Ectodermal cell (in vitro differentiated cells): ENCODE measurements at regions not wholly inside any gene's neighbourhood (a gene's known extent, or its start where the extent isn't known, plus 50 kb on each side); places are given as distances from the start of the nearest gene placed in this dataset.

ENCODE experiments used
- H3K27ac ChIP-seq: 2 replicates; pipeline ENCODE4 v1.7.0; 2013; ENCODE audit warnings: mild to moderate bottlenecking, low read depth, low read length; ENCODE audit not compliant: insufficient read depth, poor library complexity, severe bottlenecking
- H3K27me3 ChIP-seq: 2 replicates; pipeline ENCODE4 v1.7.0; 2013; ENCODE audit warnings: mild to moderate bottlenecking, low read length; ENCODE audit not compliant: insufficient read depth, control insufficient read depth, poor library complexity, severe bottlenecking
- H3K36me3 ChIP-seq: one replicate; pipeline ENCODE4 v1.7.0; 2013; ENCODE audit warnings: low read length; ENCODE audit not compliant: control insufficient read depth, insufficient read depth
- H3K4me1 ChIP-seq: one replicate; pipeline ENCODE4 v1.7.0; 2013; ENCODE audit warnings: low read length; ENCODE audit not compliant: control insufficient read depth, insufficient read depth
- H3K4me3 ChIP-seq: 2 replicates; pipeline ENCODE4 v1.7.0; 2013; ENCODE audit warnings: low read depth, low read length, control low read depth; ENCODE audit not compliant: insufficient read depth
- H3K9me3 ChIP-seq: 2 replicates; pipeline ENCODE4 v1.7.0; 2013; ENCODE audit warnings: mild to moderate bottlenecking, low read length, moderate library complexity; ENCODE audit not compliant: control insufficient read depth
- WGBS, 2 experiments: methylation state at CpG; one replicate each; pipeline ENCODE4 v1.1.7; 2013; ENCODE audit warnings: missing lambda C conversion rate in 2 of 2; 5-methylcytosine and 5-hydroxymethylcytosine counted together

DNA sequence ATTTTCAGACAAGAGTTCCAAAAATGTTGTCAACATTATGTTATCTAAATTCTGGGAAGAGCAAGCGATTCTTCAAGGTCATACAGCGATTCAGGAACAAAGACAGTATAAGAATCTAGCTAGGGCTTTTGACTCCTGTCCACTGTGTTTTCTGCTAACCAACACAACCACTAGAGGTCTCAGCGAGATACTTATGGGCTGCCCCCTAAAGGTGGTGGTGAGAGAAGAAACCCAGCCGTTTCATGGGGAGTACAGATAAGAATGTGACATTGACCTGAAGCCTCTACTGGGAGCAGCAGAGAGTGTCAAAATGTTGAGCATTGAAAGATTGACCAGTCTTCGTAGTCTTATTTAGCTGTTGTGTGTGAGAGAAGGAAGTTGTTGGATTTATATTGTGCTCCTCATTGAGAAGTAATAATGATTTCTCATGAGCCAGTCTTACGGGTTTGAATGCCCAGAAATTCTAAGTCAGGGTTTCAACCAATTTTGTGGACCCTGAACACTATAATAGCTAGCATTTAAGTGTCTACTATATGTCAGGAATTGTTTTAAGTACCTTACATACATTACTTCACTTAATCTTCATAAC, 168.3 kb downstream of the SPRY1 start:
- Histone ChIP-seq H3K36me3 (no peaks in the 10 kb centered on the region), H3K27ac (no peak overlapping the region), H3K9me3 (no peaks in the 10 kb centered on the region), H3K4me3 (no peak overlapping the region), H3K27me3 (no peaks in the 10 kb centered on the region), H3K4me1 (no peaks in the 10 kb centered on the region)
- WGBS, 2 experiments = 44 to 45% methylated on average over 6 of the region's 6 CpGs

DNA sequence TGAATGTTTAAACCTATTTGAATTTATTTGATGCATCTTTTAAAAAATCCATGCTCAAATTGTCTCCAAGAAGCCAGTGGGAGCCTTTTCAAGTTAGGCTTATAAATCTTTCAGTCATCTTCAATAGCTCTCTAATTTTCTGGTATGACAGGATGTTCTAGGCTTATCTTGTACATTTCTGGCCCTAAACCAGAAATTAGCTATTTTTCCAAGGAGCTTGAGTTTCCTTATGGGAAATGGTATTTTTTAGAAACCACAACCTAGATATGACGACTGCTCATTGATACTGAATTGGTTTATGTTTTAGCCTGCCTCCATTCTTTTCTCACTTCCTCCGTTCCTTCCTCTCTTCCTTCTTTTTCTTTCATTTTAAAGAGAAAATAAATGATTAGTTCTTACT, 172.3 kb downstream of the SPRY1 start:
- Histone ChIP-seq H3K27ac (no peak overlapping the region), H3K4me3 (no peak overlapping the region), H3K27me3 (no peaks in the 10 kb centered on the region), H3K9me3 (no peaks in the 10 kb centered on the region), H3K4me1 (no peaks in the 10 kb centered on the region), H3K36me3 (no peaks in the 10 kb centered on the region)
- 80 to 86% methylated on average over 1 of the region's 2 CpGs for WGBS, 2 experiments

DNA sequence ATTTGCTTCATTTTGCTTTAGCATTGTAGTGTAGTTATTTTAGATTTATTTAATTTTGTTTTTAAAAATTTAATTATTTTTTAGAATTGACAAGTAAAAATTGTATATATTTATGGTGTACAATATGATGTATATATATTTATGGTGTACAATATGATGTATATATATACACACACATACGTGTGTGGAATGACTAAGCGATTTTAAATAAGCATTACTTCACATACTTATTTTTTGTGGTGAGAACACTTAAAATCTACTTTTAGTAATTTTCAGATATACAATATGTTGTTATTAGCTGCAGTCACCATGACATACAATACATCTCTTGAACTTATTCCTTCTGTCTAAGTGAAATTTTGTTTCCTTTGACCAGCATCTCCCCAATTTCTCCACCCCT, 172.9 kb downstream of the SPRY1 start:
- H3K4me1 ChIP-seq = no peaks in the 10 kb centered on the region
- no peaks in the 10 kb centered on the region for H3K9me3 ChIP-seq
- H3K27me3 ChIP-seq = no peaks in the 10 kb centered on the region
- no peak overlapping the region for H3K4me3 ChIP-seq
- H3K36me3 ChIP-seq = no peaks in the 10 kb centered on the region
- WGBS, 2 experiments = 92% methylated on average over 2 of the region's 2 CpGs; no CpG with 5 or more reads in 1 of the 2 experiments
- no peak overlapping the region for H3K27ac ChIP-seq

DNA sequence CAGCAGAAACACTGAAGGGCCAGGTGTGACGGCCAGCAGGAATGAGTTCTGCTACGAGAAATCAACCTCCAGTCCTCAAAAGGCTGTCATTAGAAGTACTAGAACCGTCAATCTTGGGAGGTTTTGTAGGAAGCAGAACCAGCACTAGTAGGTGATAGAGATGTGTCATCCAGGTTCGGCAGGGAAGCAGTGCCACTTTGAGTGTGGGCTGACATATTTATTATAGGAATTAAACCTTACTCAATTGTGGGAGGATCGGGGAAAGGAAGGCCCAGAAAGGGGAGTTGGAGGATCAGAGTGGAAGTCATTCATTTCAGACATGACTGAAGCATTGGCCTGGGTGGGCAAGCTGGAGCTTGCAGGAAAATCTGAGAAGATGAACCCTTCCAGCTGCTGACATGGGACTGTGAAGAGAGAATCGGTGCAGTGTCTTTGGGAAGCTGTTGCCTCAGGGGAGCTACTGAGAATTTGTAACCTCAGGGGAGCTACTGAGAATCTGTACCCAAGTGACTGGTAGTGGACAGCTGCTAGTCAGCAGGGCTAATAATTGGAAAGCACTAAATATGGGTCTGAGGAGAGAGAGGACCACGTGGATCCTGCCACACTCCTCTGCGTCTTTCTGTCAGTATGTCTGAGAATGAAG, 177.4 kb downstream of the SPRY1 start:
- no peak overlapping the region for H3K27ac ChIP-seq

DNA sequence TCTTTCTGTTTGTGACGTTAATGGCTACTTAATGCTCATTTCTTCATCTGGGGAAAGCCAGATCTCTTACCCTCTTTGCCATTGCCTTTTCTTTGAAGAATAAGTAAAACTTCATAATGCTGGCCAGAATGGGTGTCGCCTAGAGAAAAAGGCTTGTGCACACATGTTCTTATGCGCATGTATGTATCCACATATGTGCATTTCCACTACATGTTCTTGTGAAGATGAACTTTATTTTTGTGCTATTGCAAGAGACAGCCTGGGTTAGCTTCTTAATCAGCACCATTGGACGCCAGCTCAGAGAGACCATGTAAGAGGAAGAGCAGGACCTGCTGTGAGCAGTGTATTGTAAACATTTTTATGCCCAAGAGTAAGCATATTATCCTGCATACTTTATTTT, 178.7 kb downstream of the SPRY1 start:
- WGBS, 2 experiments = 91 to 99% methylated on average over 4 of the region's 4 CpGs
- no peak overlapping the region for H3K4me3 ChIP-seq

More for the DNA sequence above, 177.4 kb downstream of the SPRY1 start:
- Histone ChIP-seq H3K27me3 (no peaks in the 10 kb centered on the region), H3K36me3 (no peaks in the 10 kb centered on the region), H3K9me3 (no peaks in the 10 kb centered on the region), H3K4me3 (no peak overlapping the region), H3K4me1 (no peaks in the 10 kb centered on the region)
- WGBS, 2 experiments = 90 to 95% methylated on average over 8 of the region's 8 CpGs

DNA sequence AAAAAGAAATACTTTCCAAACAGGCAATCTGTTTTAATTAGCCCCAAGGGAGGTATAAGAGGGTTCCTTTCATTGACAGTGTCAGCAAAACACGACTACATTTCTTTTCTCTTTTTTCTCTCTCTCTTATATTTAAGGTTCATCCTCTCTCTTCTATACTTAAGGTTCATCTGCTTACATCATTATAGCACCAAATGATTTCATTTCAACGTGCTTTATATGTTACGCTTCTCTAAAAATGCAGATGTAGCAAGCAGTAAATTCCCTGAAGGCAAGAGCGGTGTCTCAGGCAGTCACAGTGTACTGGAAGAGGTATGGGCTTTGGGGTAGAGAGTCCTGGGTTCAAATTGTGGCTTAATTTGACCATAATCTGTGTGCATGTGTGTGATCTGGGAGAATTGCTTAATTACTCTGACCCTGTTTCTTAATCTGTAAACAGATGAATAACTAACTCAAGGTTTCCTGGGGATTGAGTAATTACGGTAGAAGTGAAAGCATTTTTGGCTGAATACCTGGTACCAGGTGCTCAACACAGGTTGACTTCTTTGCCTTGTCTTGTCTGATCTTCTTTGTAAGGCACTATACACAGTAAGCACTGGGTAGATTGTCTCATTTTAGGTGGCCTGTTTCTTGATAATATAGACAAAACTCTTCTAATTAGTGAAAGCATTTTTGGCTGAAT, 180.8 kb downstream of the SPRY1 start:
- no peaks in the 10 kb centered on the region for H3K4me1 ChIP-seq
- H3K9me3 ChIP-seq = peaks cover 3% of the 10 kb centered on the region
- 88 to 96% methylated on average over 5 of the region's 5 CpGs for WGBS, 2 experiments
- no peak overlapping the region for H3K27ac ChIP-seq
- H3K27me3 ChIP-seq = no peaks in the 10 kb centered on the region
- no peak overlapping the region for H3K4me3 ChIP-seq
- no peaks in the 10 kb centered on the region for H3K36me3 ChIP-seq

More for the DNA sequence above, 178.7 kb downstream of the SPRY1 start:
- Histone ChIP-seq H3K4me1 (no peaks in the 10 kb centered on the region), H3K27ac (no peak overlapping the region), H3K9me3 (no peaks in the 10 kb centered on the region), H3K27me3 (no peaks in the 10 kb centered on the region), H3K36me3 (no peaks in the 10 kb centered on the region)

DNA sequence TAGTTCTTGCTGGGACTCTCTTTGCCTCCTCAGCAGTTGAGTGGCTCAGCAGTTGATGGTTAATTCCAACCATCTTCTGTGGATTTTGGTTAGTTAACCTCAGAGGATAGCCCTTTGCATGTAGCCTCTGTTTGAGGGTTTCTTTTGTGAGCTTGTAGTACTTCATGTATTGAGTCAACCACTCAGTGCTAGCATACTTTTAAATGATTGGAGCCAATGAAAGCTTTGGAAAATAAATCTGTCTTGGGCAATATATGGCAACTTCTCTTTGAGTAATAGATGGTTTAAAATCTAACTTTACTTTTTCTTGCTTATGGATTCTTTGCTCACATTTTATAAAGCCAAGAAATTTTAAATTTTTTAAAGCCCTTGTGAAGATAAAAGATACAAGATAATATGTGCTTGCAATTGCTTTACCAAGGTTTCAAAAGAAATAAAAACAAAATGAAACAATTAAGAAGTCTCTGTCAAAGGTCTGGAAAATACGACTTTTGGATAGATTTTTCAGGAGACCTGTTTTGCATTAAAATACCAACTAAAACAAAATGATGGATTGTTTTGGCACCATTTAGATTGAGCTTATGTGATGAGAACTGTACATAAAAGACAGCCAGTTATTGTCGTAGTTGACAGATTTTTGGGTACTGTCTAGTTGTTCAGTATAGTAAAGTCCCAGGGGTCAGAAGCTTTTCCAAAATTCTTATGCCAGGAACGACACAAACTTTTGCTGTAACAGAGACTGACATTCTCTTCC, 181.9 kb downstream of the SPRY1 start:
- H3K27me3 ChIP-seq = no peaks in the 10 kb centered on the region
- no peak overlapping the region for H3K4me3 ChIP-seq
- H3K9me3 ChIP-seq = peaks cover 3% of the 10 kb centered on the region
- H3K36me3 ChIP-seq = no peaks in the 10 kb centered on the region
- H3K27ac ChIP-seq = no peak overlapping the region
- no peaks in the 10 kb centered on the region for H3K4me1 ChIP-seq
- 97% methylated on average over 2 to 3 of the region's 3 CpGs for WGBS, 2 experiments

DNA sequence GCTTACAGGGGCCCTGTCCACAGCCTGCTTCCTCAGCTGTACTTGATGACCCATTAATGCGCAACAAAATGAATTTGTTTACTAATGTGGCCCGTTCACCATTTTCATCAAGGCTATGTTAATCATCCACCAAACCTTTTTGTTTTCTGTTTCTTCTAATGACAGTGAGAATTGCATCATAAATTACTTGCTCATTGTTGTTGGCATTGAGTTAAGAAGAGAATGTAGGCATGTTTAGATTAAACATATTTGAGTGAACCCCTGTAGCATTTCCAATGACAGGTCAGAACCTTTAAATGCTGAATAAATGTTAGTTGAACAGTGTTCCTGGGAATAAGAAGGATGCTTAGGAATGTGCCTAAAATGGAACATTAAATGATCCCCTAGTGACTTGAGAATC, 183.4 kb downstream of the SPRY1 start:
- Histone ChIP-seq H3K4me1 (no peaks in the 10 kb centered on the region), H3K9me3 (peaks cover 3% of the 10 kb centered on the region), H3K27ac (no peak overlapping the region), H3K4me3 (no peak overlapping the region), H3K36me3 (no peaks in the 10 kb centered on the region), H3K27me3 (no peaks in the 10 kb centered on the region)
- WGBS, 2 experiments = 89 to 92% methylated on average over 2 of the region's 2 CpGs

DNA sequence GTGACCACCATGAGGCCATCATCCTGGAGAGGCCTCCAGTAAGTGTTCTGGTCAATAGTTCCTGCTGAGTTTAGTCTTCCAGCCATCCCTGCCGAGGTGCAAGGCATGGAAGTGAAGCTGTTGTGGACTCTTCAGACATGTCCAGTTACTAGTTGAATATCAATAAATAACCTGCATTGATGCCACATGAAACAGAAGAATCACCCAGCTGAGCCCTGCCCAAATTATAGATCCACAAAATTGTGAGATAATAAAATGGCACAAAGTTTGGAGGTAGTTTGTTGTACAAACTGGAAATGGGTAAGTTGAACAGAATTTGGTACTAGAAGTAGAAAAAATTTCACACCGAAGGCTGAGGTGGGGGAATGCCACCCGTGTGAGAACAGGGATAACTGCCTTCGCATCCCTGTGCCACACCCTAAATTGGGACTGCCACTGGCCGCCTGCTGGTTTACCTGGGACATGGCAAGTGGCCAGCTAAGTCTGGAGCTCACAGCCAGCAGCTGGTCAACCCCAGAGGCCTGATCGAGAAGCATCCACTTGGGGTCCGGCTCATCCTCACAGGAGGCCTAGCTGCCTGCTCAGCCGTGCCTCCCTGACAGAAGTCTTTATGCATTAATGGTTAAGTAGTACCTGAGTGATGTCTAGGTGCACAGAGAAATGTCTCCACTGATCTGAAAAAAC, 184.5 kb downstream of the SPRY1 start:
- Histone ChIP-seq H3K27ac (no peak overlapping the region), H3K27me3 (no peaks in the 10 kb centered on the region), H3K4me3 (no peak overlapping the region), H3K9me3 (peaks cover 3% of the 10 kb centered on the region), H3K4me1 (no peaks in the 10 kb centered on the region), H3K36me3 (no peaks in the 10 kb centered on the region)
- WGBS, 2 experiments = 94 to 97% methylated on average over 8 of the region's 8 CpGs
